CD4-positive, alpha-beta T cell treated with Interferon alpha-2 for 1 hour (primary cell): ENCODE measurements at regions not wholly inside any gene's neighbourhood (a gene's known extent, or its start where the extent isn't known, plus 50 kb on each side); places are given as distances from the start of the nearest gene placed in this dataset.
"Not testable (repeated sequence)": the region's sequence is repeated elsewhere in the genome, so short reads cannot be mapped to it uniquely, and the experiment has no call there.

Experiments used
- DNase-seq, 2 donors: peaks; one replicate each; pipeline ENCODE4 v3.0.0-alpha.2; 2020 to 2022

DNA sequence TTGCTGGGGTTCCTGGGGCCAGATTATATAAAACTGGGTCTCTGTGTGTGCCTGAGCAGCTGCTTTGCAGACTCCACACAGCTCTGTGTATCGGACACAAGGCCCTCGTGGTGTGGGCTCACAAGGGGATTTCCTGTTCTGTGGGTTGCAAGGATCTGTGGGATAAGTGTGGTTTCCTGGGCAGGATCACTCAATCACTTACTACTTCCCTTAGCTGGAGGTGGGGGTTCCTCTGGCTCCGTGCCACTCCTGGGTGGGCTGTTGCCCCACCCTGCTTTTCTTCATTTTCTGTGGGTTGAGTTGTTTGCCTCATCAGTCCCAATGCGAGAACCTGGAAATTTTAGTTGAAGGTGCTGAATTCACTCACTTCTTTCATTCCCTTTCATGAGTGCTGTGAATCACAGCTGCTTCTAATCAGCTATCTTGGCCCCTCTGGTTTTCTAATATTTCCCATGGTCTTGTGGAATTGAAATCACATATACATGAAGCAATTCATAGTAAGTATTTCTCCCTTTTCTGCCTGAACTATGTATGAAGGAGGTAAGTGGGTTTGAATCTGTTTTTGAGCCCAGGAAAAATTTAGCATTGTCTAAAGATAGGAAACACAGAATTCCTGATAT, 196.3 kb downstream of the DCDC2C start:
- DNase-seq: no peak

DNA sequence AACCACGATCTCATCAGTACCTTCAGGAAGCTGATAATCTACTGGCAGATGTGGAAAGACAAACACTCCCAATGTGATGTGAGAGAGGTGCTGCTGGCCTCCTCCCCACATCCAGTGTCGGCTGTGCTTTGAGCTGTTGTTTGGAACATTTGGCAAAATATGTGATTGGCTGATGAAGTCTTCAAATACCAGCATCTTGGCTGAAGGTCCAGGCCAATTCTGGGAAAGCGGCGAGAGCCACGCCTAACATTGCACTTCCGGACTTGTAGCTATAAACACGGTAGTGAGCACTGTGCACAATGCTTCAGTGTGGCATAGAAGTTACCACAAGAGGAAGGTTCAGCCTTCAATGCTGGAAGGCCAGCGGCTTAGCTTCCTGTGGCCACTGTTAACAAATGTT, 198.8 kb downstream of the DCDC2C start:
- no peak for DNase-seq

DNA sequence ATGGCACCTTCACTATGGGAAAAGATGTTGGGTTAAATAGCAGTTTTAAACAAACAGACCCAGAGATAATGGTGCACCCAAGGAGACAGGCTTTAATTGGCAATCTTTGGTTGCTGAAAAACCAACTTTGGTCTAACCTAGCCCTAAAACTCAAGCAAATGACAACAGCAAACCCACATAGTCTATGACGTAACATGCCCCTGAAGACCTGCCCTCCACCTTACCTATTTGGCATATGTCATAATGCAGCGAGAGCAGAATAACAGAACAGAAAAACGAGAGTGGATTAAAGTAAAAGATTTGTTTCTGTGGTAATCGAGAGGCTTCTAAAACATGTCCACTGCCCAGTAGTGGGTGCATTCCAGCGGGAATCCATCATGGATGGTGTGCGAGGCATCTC, 200.7 kb downstream of the DCDC2C start:
- DNase-seq: no peak

DNA sequence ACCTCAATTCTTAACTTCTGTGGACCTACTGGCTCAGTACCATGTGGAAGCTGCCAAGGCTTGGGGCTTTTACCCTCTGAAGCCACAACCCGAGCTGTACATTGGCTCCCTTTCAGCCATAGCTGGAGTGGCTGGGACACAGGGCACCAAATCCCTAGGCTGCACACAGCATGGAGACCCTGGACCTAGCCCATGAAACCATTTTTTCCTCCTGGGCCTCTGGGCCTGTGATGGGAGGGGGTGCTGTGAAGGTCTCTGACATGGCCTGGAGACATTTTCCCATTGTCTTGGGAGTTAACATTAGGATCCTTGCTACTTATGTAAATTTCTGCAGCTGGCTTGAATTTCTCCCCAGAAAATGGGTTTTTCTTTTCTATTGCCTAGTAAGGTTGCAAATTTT, 205.1 kb downstream of the DCDC2C start:
- DNase-seq: not testable (repeated sequence)

DNA sequence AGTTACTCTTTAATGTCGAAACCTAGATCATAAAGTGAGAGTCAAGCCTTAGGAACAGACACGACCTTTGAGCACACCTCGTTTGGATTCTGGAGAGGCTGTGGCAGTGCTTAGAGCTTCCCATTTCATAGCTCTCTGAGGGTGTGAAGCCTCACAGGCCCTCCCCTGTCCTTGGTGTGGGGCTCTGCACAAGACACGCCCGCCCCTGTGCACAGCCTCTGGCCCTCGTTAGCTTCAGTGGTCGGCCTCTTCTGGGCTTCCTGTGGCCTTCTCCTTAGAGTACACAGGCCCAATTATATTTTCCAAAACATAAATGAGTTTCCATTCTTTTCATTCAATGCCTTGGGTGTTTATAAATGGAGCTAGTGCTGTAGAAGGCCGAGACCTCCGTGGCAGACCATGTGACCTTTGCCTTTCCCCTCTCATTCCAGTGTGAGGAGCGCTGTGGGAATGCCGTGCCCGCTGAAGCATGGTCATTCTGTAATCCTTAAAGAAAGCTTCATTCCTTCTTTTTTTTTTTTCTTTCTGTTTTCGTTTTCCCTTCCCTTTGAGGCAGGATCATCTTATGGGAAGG, 208.6 kb downstream of the DCDC2C start:
- DNase-seq: no peak

DNA sequence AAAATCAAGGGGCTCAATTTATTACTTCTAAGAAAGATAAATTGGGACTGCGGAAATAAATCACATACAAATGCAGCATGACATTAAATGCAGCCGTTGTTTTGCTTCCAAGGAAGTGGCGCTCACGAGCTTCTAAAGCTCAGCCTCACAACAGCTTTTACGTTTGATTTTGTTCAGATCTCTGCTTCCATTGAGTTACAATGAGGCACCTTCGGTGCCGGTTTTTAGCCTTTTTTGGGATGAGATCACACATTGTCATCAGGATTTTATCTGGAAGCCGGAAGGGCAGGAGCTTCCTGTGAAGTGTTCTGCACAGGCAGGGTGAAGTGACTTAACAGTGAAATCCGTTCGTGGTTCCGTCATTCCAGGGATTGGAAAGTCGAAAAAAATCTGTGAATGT, 209.8 kb downstream of the DCDC2C start:
- no peak for DNase-seq

DNA sequence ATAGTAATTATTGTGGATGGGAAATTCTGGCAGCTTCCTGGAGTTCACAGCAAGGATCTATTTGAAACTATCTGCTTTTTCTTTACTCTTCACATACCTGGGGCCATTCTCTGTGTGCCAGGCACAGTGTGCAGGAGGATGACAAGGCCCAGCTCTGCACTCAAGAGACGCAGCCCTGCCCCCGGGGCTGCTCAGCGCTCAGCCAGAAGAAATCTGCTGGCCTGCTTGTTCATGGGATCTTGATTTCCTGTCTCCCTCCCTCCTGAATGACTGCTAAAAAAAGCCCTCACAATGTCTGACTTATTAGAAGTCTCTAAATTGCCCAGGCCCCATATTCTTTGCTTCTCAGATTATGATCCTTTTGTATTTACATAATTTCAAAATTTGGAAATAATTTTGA, 210.9 kb downstream of the DCDC2C start:
- DNase-seq: no peak

DNA sequence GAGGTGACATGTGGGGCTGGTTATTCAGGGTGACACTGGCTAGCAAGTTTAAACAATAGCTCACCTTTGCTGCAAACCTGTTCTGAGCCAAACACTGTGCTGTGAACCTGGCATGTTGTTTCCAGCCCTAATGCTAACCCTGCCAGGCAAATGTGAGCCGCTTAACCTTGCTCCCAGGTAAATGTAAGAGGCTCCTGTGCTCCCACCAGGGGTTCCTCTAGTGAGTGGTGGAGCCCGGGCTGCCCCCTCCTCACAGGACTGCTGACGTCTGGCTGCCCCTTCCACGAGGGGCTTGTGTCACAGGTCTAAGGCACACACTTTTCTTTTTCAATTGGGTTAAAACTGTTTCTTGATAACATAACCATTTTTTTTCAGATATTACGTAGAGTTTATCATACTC, 223.7 kb downstream of the DCDC2C start:
- no peak for DNase-seq

DNA sequence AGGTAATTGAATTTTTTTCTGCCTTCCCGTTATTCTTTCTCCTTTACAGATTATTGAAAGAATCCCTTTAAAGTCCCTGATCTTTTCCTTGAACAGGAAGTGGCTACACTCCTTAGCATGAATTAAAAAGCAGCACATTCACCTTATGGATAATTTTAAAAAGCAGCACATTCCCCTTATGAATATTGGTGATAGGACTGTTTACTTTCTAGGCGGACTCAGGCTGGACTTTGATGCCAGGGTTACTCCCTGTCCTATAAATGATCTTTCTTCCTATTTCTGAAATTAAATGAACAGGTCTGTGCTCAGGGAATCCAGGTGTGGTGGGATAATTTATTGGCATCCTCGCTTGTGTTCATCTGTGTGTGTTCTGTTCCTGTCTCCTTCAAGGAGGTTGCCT, 226.0 kb downstream of the DCDC2C start:
- DNase-seq: no peak

DNA sequence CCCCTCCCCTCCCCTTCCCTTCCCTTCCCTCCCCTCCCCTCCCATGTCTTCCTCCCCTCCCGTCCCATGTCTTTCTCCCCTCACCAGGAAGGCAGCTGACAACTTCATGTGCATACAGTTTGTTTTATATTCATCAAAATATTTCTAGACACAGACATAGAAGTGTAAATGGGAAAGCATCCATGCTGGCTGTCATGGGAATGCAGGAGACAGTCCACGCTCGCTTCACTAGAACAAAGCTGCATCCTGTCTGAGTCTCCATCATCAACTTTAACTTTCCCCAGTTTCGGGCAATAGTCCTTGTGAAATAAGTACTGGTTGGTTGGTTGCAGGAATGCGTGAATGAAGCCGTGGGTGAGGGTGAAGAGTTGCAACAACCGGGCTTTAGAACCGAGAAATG, 226.9 kb downstream of the DCDC2C start:
- DNase-seq: no peak

DNA sequence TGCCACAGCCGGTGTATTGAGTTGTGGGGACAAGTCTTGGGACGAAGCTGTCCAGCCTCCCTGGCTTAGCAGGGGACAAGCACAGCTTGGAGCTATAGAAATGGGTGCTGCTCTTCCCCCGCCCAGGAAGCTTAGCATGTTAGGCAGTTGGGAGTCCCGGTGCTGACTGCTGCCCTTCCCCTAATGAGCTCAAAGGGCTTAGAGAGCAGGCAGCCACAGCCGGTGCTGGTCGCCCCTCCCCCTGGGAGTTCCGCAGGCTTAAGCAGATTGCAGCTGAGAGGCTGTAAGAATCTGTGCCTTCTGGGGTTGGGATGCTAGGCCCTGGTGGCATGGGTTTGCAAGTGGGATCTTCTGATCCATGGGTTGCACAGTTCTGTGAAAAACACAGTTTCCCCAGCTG, 237.3 kb downstream of the DCDC2C start:
- DNase-seq: no peak

DNA sequence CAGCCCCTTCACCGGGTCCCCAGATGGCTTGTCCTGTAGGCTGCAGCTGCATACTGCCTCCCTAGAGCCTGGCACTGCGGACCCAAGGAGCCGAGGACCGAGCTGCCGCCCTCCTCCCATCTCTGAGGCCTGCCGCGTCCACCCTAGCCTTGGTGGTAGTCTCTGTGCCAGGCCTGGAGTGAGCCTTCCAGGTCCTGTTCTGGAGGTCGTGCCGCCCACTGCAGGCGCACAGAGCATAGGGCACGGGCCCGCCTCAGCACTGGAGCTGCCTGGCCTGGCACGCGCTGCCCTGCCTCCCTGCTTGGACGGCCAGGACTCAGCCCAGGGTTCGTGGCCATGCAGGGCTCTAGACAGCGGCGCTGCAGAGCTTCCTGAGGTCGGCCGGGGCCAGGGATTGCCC, 239.5 kb downstream of the DCDC2C start:
- no peak for DNase-seq

DNA sequence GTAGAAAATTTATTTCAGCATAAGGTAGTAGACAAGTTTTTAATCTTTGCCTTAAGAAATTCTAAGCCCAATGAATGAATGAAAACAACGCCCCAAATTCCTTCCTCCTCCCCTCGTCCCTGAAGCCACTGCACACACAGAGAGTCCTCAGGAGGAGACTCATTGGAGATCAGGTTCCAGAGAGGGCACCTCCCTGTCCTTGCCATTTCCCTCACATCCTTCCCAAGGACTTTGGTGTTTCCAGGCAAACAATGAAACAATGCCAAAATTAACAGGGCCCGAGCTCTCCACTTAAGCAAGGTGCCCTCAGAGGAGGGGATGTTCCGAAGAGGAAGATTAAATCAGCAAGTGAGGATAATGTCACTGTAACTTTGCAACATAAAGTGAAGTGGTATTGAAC, 240.7 kb downstream of the DCDC2C start:
- no peak for DNase-seq

DNA sequence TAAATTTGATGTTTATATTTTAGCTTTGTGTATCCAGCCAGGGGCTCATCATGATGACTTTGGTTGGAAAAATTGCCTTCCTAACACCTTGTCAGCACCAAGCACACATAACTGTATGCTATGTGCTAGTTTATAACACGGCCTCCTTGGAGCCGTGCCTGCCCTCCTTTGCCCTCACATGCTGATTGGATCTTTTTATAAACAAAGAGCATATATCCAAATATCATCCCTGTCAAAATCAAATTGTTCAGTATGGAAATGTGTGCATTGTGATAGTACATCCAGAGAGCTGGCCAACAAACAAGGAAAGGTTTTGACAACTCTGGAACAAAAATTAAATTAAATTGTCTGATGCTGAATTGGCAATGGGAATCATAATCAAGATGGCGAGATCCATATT, 241.5 kb downstream of the DCDC2C start:
- DNase-seq: no peak

DNA sequence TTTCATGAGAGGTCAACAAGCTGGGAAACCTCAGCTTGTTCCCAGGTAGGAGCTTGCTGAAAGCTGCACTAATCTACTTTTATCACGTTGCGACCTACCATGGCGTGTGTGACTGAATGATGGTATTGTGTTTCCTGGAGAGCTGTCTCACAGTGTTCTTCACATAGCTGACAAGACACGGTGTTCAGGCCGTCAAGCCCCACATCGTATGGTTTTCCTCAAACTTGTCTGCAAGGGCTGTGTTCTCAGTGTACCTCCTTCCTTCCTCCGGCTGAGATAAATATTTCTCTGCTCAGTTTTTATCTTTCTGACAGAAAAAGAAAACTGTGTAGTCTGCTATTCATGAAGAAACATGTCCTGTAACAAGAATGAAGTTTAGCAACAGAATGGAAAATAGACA, 244.8 kb downstream of the DCDC2C start:
- no peak for DNase-seq

DNA sequence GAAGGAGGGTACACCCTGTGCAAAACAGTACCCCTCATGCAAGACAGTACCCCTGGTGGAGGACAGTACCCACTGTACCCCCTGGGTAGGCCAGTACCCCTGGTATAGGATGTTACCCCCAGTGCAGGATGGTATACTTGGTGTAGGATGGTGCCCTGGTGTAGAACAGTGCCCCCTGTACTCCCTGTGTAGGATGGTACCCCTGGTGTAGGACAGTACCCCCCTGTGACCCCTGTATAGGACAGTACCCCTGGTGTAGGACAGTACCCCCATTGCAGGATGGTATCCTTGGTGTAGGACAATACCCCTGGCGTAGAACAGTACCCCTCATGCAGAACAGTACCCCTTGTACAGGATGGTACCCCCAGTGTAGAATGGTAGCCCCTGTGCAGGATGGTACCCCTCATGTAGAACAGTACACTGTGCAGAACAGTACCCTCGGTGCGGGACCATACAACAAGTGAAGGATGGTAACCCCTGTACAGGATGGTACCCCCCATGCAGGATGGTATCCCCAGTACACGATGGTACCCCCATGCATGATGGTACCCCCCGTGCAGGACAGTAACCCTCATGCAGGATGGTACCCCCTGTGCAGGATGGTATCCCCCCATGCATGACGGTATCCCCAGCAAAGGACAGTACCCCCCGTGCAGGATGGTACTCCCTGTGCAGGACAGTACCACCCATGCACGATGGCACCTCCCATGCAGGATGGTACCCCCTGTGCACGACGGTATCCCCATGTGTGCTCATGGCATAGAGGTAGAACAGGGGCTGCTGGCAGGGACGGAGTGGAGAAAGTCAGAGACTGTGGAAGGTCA, 248.0 kb downstream of the DCDC2C start:
- DNase-seq: no peak

DNA sequence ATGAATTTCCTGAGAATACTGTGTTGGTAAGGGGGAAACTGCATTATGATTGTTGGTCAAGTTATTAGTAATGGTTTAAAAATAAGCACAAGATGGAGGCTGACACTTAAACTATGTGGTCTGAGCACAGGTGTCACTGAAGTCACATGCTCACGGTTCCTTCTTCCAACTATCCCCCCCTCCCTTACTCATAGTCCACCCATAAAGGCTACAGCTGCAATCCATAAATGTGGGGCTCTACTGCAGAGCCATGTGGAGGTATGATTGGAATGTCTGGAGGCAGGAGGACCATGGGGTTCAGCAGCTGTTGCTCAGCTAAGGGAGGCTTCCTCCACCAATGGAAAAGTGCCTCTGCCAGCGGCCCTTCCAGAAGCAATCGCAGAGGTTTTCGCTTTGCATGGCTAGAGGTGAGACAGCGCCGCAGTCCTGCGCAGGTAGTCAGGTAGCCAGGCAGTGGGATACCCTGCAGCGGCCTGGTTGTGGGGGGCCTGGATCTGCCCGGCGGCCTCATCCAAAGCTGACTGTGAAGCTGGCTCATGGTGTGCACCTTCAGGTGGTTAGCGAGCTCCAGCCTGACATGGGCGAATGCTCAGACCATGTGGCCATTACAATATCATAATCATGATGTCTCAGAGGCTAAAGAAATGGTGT, 249.6 kb downstream of the DCDC2C start:
- DNase-seq: no peak

DNA sequence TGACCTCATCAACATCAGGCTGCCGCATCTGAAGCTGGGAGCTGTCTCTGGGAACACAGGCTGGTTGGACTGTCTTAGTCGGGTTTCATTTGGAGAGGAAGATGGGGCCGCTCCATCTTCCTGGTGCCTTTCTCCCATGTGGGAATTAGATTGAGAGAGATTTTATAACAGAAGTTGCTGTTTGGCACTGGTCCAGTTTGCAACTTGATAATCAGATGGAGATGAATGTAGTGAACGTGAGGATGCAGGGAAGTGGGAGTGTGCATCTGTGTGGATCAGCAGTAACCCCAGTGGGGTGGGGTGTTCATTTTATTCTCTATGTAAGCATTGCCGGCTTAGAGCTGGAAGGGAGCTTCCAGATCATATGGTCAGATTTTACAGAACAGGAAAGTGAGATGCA, 250.9 kb downstream of the DCDC2C start:
- no peak for DNase-seq

DNA sequence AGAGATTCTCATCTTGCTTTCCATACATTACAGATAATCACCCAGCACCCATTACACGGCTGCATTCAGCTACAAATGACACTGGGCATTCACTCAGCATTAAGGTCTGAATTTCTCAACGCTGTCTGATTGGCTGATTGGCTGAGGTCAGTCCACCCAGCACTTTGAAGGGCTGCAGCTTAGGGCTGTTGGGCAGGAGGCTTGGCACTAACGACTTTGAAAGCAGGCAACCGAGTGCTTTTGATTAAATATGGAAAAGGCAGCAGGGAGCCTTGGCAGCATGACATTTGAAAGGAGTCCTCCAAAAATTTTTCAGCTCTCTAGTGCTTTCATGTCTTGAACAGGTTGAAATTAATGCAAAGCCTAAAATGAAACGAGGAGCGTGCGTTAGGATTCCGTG, 253.0 kb downstream of the DCDC2C start:
- no peak for DNase-seq

DNA sequence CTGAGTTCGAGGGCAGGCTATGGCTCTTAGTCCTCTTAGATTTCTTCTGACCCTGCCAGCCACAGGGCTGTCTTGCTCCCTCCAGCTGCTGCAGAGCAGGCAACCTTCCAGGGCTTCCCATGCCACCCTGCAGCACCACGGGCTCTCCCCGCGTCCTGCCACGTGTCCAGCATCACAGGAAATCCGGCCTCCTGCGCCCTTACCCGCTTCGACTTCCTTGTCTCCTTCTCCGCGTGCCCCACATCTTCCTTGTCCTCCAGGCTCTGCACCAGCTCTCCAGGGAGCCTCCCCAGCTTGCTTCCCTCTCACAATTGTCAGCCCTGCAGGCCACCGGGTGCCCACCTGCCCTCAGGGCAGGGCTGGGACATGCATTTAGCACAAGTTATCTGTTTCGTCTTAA, 253.5 kb downstream of the DCDC2C start:
- DNase-seq: no peak

DNA sequence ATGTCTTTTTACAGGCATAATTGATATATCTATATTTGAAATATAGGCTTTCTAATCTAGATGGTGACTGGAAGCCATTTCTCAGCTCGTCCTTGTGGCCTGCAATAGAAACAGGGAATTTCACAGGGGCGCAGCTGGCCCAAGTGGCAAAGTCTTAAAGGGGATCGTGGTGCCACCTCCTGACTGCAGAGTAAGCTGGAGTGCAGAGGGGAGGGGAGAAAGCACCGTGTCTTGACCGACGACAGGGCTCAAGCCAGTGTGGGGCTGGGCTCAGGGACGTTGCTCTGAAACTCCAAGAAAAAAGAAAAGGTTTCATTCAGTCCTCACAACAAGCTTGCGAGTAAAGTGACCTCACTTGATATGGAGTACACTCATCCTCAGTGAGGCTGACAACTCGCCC, 255.1 kb downstream of the DCDC2C start:
- DNase-seq: no peak

DNA sequence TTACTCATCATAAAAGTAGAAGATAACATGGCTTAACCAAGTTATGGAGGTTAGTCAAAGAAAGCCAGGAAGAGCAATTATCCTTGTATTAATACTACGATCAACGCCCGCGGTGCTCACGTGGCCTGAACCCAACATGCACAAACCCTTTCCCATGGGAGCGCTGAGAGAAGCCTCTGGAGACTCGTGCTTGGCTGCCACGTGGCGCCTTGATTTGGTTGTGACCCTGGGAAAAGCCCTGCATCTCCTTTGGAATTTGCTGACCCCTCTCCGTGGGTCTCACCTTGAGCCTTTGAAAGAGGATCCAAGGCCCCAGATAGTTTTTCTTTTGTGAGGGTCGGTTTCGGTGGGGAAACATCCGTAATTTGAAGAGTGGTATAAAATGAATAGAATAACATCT, 255.6 kb downstream of the DCDC2C start:
- DNase-seq: no peak

DNA sequence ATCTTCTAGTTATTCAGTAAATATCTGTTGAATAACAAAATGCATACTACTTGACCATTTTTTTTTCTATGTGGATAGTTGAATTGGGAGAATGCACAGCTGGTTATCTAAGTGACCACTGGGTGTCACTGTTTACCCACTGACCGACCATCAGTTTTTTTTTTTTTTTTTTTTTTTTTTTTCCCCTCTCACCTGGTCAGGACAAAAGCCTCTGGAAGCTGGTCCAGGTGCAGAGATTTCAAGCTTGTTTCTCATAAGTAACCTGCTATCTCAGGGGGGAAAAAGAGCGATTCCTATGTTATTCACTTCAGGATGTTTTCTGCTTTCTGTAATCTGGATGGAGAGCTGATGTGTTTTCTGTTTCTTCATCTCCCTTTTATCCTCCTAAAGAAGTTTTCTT, 256.0 kb downstream of the DCDC2C start:
- DNase-seq: no peak

DNA sequence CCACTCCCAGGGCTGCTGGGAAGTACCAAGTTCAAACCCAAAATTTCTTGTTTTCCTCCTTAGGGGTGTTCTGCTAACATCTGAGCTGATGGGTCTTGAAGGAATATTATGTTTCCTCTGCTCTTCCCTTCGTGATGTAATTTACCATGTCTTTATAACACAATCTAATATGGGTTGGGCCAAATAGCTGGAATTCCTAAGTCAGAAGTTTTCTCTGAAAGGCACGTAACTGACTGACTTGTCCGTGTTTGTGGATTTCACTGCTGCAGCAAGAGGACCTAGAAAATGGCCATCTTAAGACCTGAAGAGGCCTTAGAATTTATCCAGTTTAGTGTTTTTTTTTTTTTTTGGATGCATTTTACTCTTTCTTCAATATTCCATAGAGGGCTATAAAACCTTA, 256.7 kb downstream of the DCDC2C start:
- DNase-seq: no peak
